ENCODE measurements at regions not wholly inside any gene's neighbourhood (a gene's known extent, or its start where the extent isn't known, plus 50 kb on each side); places are given as distances from the start of the nearest gene placed in this dataset.

GRCh38 chr4:181606300-181606699 lies 636.9 kb upstream of the TENM3 start:
- H3K18ac ChIP-seq (ENCODE audit: low read depth, low read length), result no peak overlapping the region
- in situ Hi-C loops (cut with MboI; ENCODE audit: low sequenced_read_pairs), result no loop called here
- ATAC-seq (ENCODE audit: low read depth), result no peak

More at GRCh38 chr4:181606300-181606699, 636.9 kb upstream of the TENM3 start:
- H3K79me1 ChIP-seq (ENCODE audit: low read depth in 1 of 2, low read length in 2 of 2), result no peaks in the 10 kb centered on the region
- no peaks in the 10 kb centered on the region for H3K27me3 ChIP-seq (ENCODE audit: control insufficient read depth, insufficient read depth, low read length)
- H3K4me2 ChIP-seq (ENCODE audit: low read depth, low read length), result no peak overlapping the region
- H2AK5ac ChIP-seq (ENCODE audit: low read depth, low read length), result no peak overlapping the region
- 67% methylated on average over 1 of the region's 1 CpG; no CpG with 5 or more reads in 1 of the 2 experiments for WGBS, 2 experiments (ENCODE audit: extremely low coverage in 2 of 2, insufficient read length in 1 of 2)
- intact Hi-C loops (cut with micrococcal nuclease) (no loop called here), dilution Hi-C loops (cut with HindIII; ENCODE audit: low sequenced_read_pairs, unreplicated experiment) (no loop called here)
- H4K5ac ChIP-seq (ENCODE audit: low read depth, low read length), result no peak overlapping the region
- H3K4me1 ChIP-seq (ENCODE audit: control insufficient read depth, insufficient read depth, low read length), result no peaks in the 10 kb centered on the region; the same call in 1 of the 2 replicates
- H2BK15ac ChIP-seq (ENCODE audit: low read depth, low read length), result no peak overlapping the region
- no peak overlapping the region for H3K56ac ChIP-seq (ENCODE audit: extremely low read depth, insufficient read depth, low read length)
- TF ChIP-seq FOS (IDR thresholded peaks at IDR 0.05; ENCODE audit: low read depth, low read length) (no peak), ELK1 (IDR thresholded peaks at IDR 0.05; ENCODE audit: borderline replicate concordance, low read depth, low read length) (no peak), CEBPB (IDR thresholded peaks at IDR 0.05; ENCODE audit: low read depth, low read length) (no peak)
- no peak overlapping the region for H4K91ac ChIP-seq (ENCODE audit: insufficient read depth, low read depth, low read length)
- H4K20me1 ChIP-seq (ENCODE audit: insufficient read depth, low read length), result no peaks in the 10 kb centered on the region
- H3K4me3 ChIP-seq (ENCODE audit: insufficient read depth, low read depth, low read length), result no peak overlapping the region
- no peak overlapping the region for H4K8ac ChIP-seq (ENCODE audit: low read depth in 2 of 2, low read length in 2 of 2)
- H2BK5ac ChIP-seq (ENCODE audit: low read depth, low read length, poor library complexity, severe bottlenecking), result no peak overlapping the region
- BruUV-seq (replicated peaks), result no TSS peak
- H2BK20ac ChIP-seq (ENCODE audit: low read depth, low read length), result no peak overlapping the region
- no peak overlapping the region for H2AK9ac ChIP-seq (replicated peaks; ENCODE audit: low read depth, low read length, poor library complexity)
- no peak overlapping the region for H3K27ac ChIP-seq (ENCODE audit: insufficient read depth, low read length)
- H3K9me3 ChIP-seq (ENCODE audit: control insufficient read depth, insufficient read depth, low read length), result no peaks in the 10 kb centered on the region
- ChIA-PET CTCF (no interaction called here), POLR2A (ENCODE audit: unreplicated experiment) (no interaction called here)
- H3K23ac ChIP-seq (ENCODE audit: low read depth, low read length), result no peak overlapping the region
- H3K4ac ChIP-seq (ENCODE audit: low read depth, low read length), result no peak overlapping the region
- no peak overlapping the region for H3K14ac ChIP-seq (replicated peaks; ENCODE audit: low read depth, low read length)
- no peak overlapping the region for H3K9ac ChIP-seq (ENCODE audit: low read depth, low read length)
- no peak overlapping the region for H2AFZ ChIP-seq (replicated peaks; ENCODE audit: low read length, poor library complexity)
- H2BK120ac ChIP-seq (ENCODE audit: low read depth, low read length), result no peak overlapping the region
- no peaks in the 10 kb centered on the region for H3K36me3 ChIP-seq (ENCODE audit: control insufficient read depth, insufficient read depth, low read length)
- no peak for DNase-seq
- no peaks in the 10 kb centered on the region for H3K9me1 ChIP-seq (ENCODE audit: insufficient read depth, low read length)

All from IMR-90 (cell line).